ENCODE measurements at regions not wholly inside any gene's neighbourhood (a gene's known extent, or its start where the extent isn't known, plus 50 kb on each side); places are given as distances from the start of the nearest gene placed in this dataset.

- no peak for ATAC-seq
- Histone ChIP-seq H3K9me3 (no peaks in the 10 kb centered on the region), H3K4me3 (no peak overlapping the region), H3K4me1 (ENCODE audit: low read depth) (no peaks in the 10 kb centered on the region), H3K36me3 (ENCODE audit: low read depth) (no peaks in the 10 kb centered on the region)
- TF ChIP-seq CTCF (IDR thresholded peaks at IDR 0.05): no peak
- intact Hi-C loops (cut with DNase I, micrococcal nuclease): no loop called here
- DNase-seq: peak in 1 of 3 donors; percentile 2
Measured at GRCh38 chr17:34874478-34874877, 86.8 kb downstream of the CCT6B start.

- intact Hi-C loops (cut with DNase I, micrococcal nuclease): no loop called here
- no peak overlapping the region for H3K4me3 ChIP-seq
- TF ChIP-seq CTCF (IDR thresholded peaks at IDR 0.05): no peak
- no peaks in the 10 kb centered on the region for H3K9me3 ChIP-seq
- H3K36me3 ChIP-seq (ENCODE audit: low read depth): no peaks in the 10 kb centered on the region
- H3K4me1 ChIP-seq (ENCODE audit: low read depth): no peaks in the 10 kb centered on the region
- DNase-seq: no peak
- no peak for ATAC-seq
Measured at GRCh38 chr17:34872640-34873039, 88.6 kb downstream of the CCT6B start.

- intact Hi-C loops (cut with DNase I, micrococcal nuclease): no loop called here
- Histone ChIP-seq H3K9me3 (no peaks in the 10 kb centered on the region), H3K36me3 (ENCODE audit: low read depth) (no peaks in the 10 kb centered on the region), H3K4me1 (ENCODE audit: low read depth) (no peaks in the 10 kb centered on the region), H3K4me3 (no peak overlapping the region)
- DNase-seq: no peak
- TF ChIP-seq CTCF (IDR thresholded peaks at IDR 0.05): no peak
- no peak for ATAC-seq
Measured at GRCh38 chr17:34869641-34870040, 91.6 kb downstream of the CCT6B start.

GRCh38 chr17:34865716-34866115 lies 95.5 kb downstream of the CCT6B start:
- ATAC-seq (no peak), DNase-seq (no peak)
- Histone ChIP-seq H3K36me3 (ENCODE audit: low read depth) (no peaks in the 10 kb centered on the region), H3K4me3 (no peak overlapping the region), H3K4me1 (ENCODE audit: low read depth) (no peaks in the 10 kb centered on the region), H3K9me3 (no peaks in the 10 kb centered on the region)
- no peak for TF ChIP-seq CTCF (IDR thresholded peaks at IDR 0.05)
- intact Hi-C loops (cut with DNase I, micrococcal nuclease): no loop called here

- no peak for TF ChIP-seq CTCF (IDR thresholded peaks at IDR 0.05)
- H3K4me1 ChIP-seq (ENCODE audit: low read depth): no peaks in the 10 kb centered on the region
- intact Hi-C loops (cut with DNase I, micrococcal nuclease): no loop called here
- H3K9me3 ChIP-seq: no peaks in the 10 kb centered on the region
- H3K36me3 ChIP-seq (ENCODE audit: low read depth): no peaks in the 10 kb centered on the region
- no peak for DNase-seq
- no peak overlapping the region for H3K4me3 ChIP-seq
- no peak for ATAC-seq
Measured at GRCh38 chr17:34862384-34862783, 98.9 kb downstream of the CCT6B start.

GRCh38 chr17:34861864-34862263 lies 99.4 kb downstream of the CCT6B start:
- Histone ChIP-seq H3K4me3 (no peak overlapping the region), H3K36me3 (ENCODE audit: low read depth) (no peaks in the 10 kb centered on the region), H3K9me3 (no peaks in the 10 kb centered on the region), H3K4me1 (ENCODE audit: low read depth) (no peaks in the 10 kb centered on the region)
- ATAC-seq: no peak
- no peak for TF ChIP-seq CTCF (IDR thresholded peaks at IDR 0.05)
- DNase-seq: no peak
- intact Hi-C loops (cut with DNase I, micrococcal nuclease): no loop called here
